ENCODE measurements at regions not wholly inside any gene's neighbourhood (a gene's known extent, or its start where the extent isn't known, plus 50 kb on each side); places are given as distances from the start of the nearest gene placed in this dataset.
A peak's percentile ranks its signal among the peaks of the same experiment; 100 is the strongest.

- Histone ChIP-seq H3K27me3 (no peaks in the 10 kb centered on the region), H3K4me1 (peaks cover 0 to 4% (median 0%) of the 10 kb centered on the region in 4 donors), H3K9me3 (no peaks in the 10 kb centered on the region), H3K36me3 (no peaks in the 10 kb centered on the region), H3K4me3 (no peak overlapping the region), H3K27ac (no peak overlapping the region)
- no peak for DNase-seq
- WGBS, 5 donors = 97 to 98% (median 98%) methylated on average over 22 of the region's 22 CpGs
- no peak for TF ChIP-seq POLR2AphosphoS5 (IDR thresholded peaks at IDR 0.05)
- TF ChIP-seq, protein P1, sequence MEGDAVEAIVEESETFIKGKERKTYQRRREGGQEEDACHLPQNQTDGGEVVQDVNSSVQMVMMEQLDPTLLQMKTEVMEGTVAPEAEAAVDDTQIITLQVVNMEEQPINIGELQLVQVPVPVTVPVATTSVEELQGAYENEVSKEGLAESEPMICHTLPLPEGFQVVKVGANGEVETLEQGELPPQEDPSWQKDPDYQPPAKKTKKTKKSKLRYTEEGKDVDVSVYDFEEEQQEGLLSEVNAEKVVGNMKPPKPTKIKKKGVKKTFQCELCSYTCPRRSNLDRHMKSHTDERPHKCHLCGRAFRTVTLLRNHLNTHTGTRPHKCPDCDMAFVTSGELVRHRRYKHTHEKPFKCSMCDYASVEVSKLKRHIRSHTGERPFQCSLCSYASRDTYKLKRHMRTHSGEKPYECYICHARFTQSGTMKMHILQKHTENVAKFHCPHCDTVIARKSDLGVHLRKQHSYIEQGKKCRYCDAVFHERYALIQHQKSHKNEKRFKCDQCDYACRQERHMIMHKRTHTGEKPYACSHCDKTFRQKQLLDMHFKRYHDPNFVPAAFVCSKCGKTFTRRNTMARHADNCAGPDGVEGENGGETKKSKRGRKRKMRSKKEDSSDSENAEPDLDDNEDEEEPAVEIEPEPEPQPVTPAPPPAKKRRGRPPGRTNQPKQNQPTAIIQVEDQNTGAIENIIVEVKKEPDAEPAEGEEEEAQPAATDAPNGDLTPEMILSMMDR (IDR thresholded peaks at IDR 0.05) = no peak
- no peak for TF ChIP-seq POLR2A (IDR thresholded peaks at IDR 0.05)
- TF ChIP-seq EP300 (IDR thresholded peaks at IDR 0.05) = no peak
- intact Hi-C loops (cut with DNase I; ENCODE audit: low total_unique reads) = no loop called here
Observed at GRCh38 chr3:117026401-117026800, 316.8 kb downstream of the TUSC7 start.

DNA sequence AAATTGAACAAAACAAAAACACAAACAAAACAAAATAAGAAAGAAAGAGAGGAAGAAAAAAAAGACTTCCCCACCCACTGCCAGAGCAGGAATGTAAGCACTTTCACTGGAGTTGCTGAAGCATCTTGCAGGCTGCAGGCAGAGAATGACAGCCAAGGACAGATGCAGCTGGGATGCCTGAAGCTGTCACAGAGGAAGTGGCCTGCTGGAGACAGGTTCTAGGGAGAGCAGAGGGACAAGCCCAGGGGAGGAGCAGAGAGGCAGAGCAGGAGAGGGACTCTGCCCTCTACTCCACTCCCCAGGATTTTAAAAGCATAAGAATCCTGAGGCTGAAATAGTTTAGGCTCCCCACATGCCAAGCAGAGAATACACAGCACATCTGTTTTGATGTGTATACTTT is 326.2 kb downstream of the TUSC7 start:
- no peaks in the 10 kb centered on the region for H3K36me3 ChIP-seq
- H3K27me3 ChIP-seq = no peaks in the 10 kb centered on the region
- H3K27ac ChIP-seq = peak overlapping the region in 4 of 5 donors; percentile 22 to 63 (median 43)
- TF ChIP-seq, protein P1 (IDR thresholded peaks at IDR 0.05) = no peak
- TF ChIP-seq EP300 (IDR thresholded peaks at IDR 0.05) (no peak), POLR2AphosphoS5 (IDR thresholded peaks at IDR 0.05) (no peak), POLR2A (IDR thresholded peaks at IDR 0.05) (no peak)
- H3K4me1 ChIP-seq = peaks cover 0 to 14% (median 11%) of the 10 kb centered on the region in 4 donors
- no peak overlapping the region for H3K4me3 ChIP-seq
- peak in 1 of 2 donors; percentile 35 for DNase-seq
- intact Hi-C loops (cut with DNase I; ENCODE audit: low total_unique reads) = no loop called here
- H3K9me3 ChIP-seq = no peaks in the 10 kb centered on the region

DNA sequence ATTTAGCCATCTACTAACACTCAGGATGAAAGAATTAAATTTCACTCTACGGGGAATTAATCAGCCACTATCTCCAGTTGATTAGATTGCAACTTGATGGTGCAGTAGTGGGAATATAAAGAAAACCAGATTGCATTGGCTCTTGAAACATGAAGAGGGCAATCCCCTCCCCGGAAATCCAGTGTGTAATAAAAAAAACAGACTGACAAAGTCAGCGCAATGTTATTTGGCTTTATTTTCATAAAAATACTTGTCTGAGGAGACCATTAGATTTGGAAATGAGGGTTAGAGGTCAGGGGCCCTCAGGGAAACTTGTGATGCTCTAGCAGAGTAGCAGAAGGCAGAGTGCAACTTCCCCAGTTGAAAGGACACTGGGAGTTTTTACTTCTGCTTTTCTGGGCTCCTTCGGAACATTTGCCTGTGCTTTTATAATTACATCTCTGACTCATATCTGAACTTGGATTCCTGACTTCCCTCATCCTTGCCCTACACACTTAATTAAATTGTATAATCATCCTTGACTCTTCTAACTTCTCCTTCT is 326.8 kb downstream of the TUSC7 start:
- 11 to 21% (median 12%) methylated on average over 4 of the region's 4 CpGs for WGBS, 5 donors
- intact Hi-C loops (cut with DNase I; ENCODE audit: low total_unique reads) = no loop called here

DNA sequence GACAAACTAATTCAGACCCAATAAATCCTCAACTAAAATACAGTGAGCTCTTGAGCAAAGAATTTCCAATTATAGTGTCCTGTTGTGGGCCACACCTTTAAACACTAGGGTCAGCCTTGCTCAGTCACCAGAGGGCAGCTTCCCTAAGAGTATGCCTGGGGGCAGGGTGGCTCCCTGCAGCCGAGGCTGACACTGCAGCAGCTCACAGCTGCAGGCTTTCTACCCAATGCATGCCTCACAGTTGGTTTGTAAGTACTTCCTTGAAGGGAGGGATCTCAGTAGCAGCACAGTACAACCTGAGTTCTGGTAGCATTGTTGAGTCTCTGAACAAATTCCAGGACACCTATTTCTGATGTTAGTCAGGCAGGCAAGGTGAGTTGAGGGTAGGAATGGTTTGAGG is 335.6 kb downstream of the TUSC7 start:
- TF ChIP-seq EP300 (IDR thresholded peaks at IDR 0.05) = no peak
- TF ChIP-seq, protein P1 (IDR thresholded peaks at IDR 0.05) = no peak
- no peak for TF ChIP-seq POLR2AphosphoS5 (IDR thresholded peaks at IDR 0.05)
- TF ChIP-seq POLR2A (IDR thresholded peaks at IDR 0.05) = no peak
- no peak overlapping the region for H3K27ac ChIP-seq
- no peaks in the 10 kb centered on the region for H3K36me3 ChIP-seq
- H3K4me3 ChIP-seq = no peak overlapping the region
- H3K9me3 ChIP-seq = no peaks in the 10 kb centered on the region
- H3K4me1 ChIP-seq = peaks cover 0 to 6% (median 3%) of the 10 kb centered on the region in 4 donors
- no peaks in the 10 kb centered on the region for H3K27me3 ChIP-seq
- 0 to 29% (median 0%) methylated on average over 1 of the region's 1 CpG for WGBS, 5 donors
- DNase-seq = peak in 1 of 2 donors; percentile 44
- intact Hi-C loops (cut with DNase I; ENCODE audit: low total_unique reads) = no loop called here

More for the DNA sequence above, 326.8 kb downstream of the TUSC7 start:
- TF ChIP-seq POLR2A (IDR thresholded peaks at IDR 0.05) = no peak
- TF ChIP-seq EP300 (IDR thresholded peaks at IDR 0.05) = no peak
- TF ChIP-seq POLR2AphosphoS5 (IDR thresholded peaks at IDR 0.05) = no peak
- TF ChIP-seq, protein P1 (IDR thresholded peaks at IDR 0.05) = no peak
- Histone ChIP-seq H3K27me3 (no peaks in the 10 kb centered on the region), H3K4me1 (peaks cover 0 to 14% (median 11%) of the 10 kb centered on the region in 4 donors), H3K4me3 (no peak overlapping the region), H3K36me3 (no peaks in the 10 kb centered on the region), H3K27ac (peak overlapping the region in 4 of 5 donors; percentile 34 to 63 (median 46)), H3K9me3 (no peaks in the 10 kb centered on the region)
- peak in 1 of 2 donors; percentile 75 for DNase-seq
